ENCODE measurements at regions not wholly inside any gene's neighbourhood (a gene's known extent, or its start where the extent isn't known, plus 50 kb on each side); places are given as distances from the start of the nearest gene placed in this dataset.

GRCh38 chr14:30507209-30507608 is 51.7 kb upstream of the G2E3 start:
- DNase-seq (ENCODE audit: low read depth, low spot score): no peak

Data from brain pericyte (primary cell).